GM12878 (cell line): ENCODE measurements at regions not wholly inside any gene's neighbourhood (a gene's known extent, or its start where the extent isn't known, plus 50 kb on each side); places are given as distances from the start of the nearest gene placed in this dataset.

Source experiments
- ATAC-seq: fragments of 200-7000 bp; cut with Tn5 transposase; 3 replicates; pipeline ENCODE4 v1.9.1; 2020; ENCODE audit warnings: mild to moderate bottlenecking, moderate library complexity
- BruUV-seq: library from RNA; stranded (reverse); fragments of 400-500 nt; replicated peaks from 2 replicates; lab custom pipeline; 2021; lab: Mats Ljungman, UMichigan
- CTCF ChIA-PET: fragments of 300-600 bp; sonication (Branson Sonifier 250); formaldehyde crosslinking; extraction: SDS; loops from one replicate; lab custom pipeline; 2021; ENCODE audit warnings: inconsistent platforms; lab: Yijun Ruan, JAX
- POLR2A ChIA-PET: fragments of 350-600 bp; formaldehyde crosslinking; extraction: SDS; loops from one replicate; lab custom pipeline; 2021; ENCODE audit warnings: inconsistent platforms; lab: Charles Lee
- RAD21 ChIA-PET: fragments of 300-600 bp; sonication (Branson Sonifier 250); formaldehyde crosslinking; loops from one replicate; lab custom pipeline; 2023; ENCODE audit warnings: antibody characterized with exemption; ENCODE audit not compliant: unreplicated experiment; lab: Charles Lee
- SMC1A ChIA-PET: fragments of 300-600 bp; sonication (Branson Sonifier 250); formaldehyde crosslinking; loops from one replicate; lab custom pipeline; 2023; ENCODE audit not compliant: unreplicated experiment, uncharacterized antibody; lab: Charles Lee
- DNase-seq: peaks from one replicate; pipeline ENCODE4 v3.0.0-alpha.2; 2011; ENCODE audit warnings: low read depth, low spot score
- FAIRE-seq: peaks from 3 replicates; lab custom pipeline; 2011; peaks lifted over from hg19 to GRCh38; lab: Jason Lieb, UNC
- H2AFZ ChIP-seq: 2 replicates; pipeline ENCODE4 v1.6.0; 2011; ENCODE audit warnings: low read depth, low read length, control low read depth; ENCODE audit not compliant: control insufficient read depth
- H3K27ac ChIP-seq: 2 replicates; pipeline ENCODE4 v1.5.1; 2011; ENCODE audit warnings: control low read depth; ENCODE audit not compliant: control insufficient read depth, insufficient read depth
- H3K27me3 ChIP-seq, 2 experiments: replicated peaks in 1 of 2; 2 replicates each; pipeline versions ENCODE4 v1.6.0 to v1.6.1; 2011; ENCODE audit warnings: low read length in 1 of 2; ENCODE audit not compliant: control insufficient read depth in 2 of 2, insufficient read depth in 2 of 2
- H3K36me3 ChIP-seq, 2 experiments: 2 replicates each; pipeline ENCODE4 v1.5.1; 2011; ENCODE audit warnings: low read length in 1 of 2; ENCODE audit not compliant: control insufficient read depth in 2 of 2, insufficient read depth in 2 of 2
- H3K4me1 ChIP-seq: 2 replicates; pipeline ENCODE4 v1.6.1; 2011; ENCODE audit warnings: mild to moderate bottlenecking, low read length, moderate library complexity, mixed read lengths; ENCODE audit not compliant: control insufficient read depth, insufficient read depth
- H3K4me2 ChIP-seq: 2 replicates; pipeline ENCODE4 v1.6.0; 2011; ENCODE audit warnings: control low read depth; ENCODE audit not compliant: control insufficient read depth, insufficient read depth
- H3K4me3 ChIP-seq: fragments of 200-600 bp; sonication (generic); 2 replicates; pipeline ENCODE4 v1.5.1; 2016
- H3K79me2 ChIP-seq: 2 replicates; pipeline ENCODE4 v1.6.0; 2011; ENCODE audit warnings: low read length; ENCODE audit not compliant: control insufficient read depth, insufficient read depth
- H3K9ac ChIP-seq: 2 replicates; pipeline ENCODE4 v1.8.0; 2011; ENCODE audit warnings: low read length, control low read depth, mixed read lengths; ENCODE audit not compliant: control insufficient read depth, insufficient read depth
- H3K9me3 ChIP-seq: replicated peaks from 3 replicates; pipeline ENCODE4 v1.5.1; 2011; ENCODE audit warnings: mild to moderate bottlenecking, low read length; ENCODE audit not compliant: control insufficient read depth, insufficient read depth
- H4K20me1 ChIP-seq: 2 replicates; pipeline ENCODE4 v1.6.0; 2011; ENCODE audit not compliant: control insufficient read depth, insufficient read depth
- ATF2 ChIP-seq: IDR thresholded peaks from 2 replicates; pipeline ENCODE4 v1.6.1; 2012; ENCODE audit warnings: low read length, inconsistent platforms
- ATF7 ChIP-seq: fragments of 450-650 bp; IDR thresholded peaks from 2 replicates; pipeline ENCODE4 v1.6.1; 2016; ENCODE audit warnings: low read depth, mild to moderate bottlenecking
- CEBPZ ChIP-seq: fragments of 150-350 bp; IDR thresholded peaks from 2 replicates; pipeline ENCODE4 v1.6.1; 2016; ENCODE audit warnings: low read depth, low read length
- HCFC1 ChIP-seq: fragments of 150-350 bp; IDR thresholded peaks from 2 replicates; pipeline ENCODE4 v1.6.1; 2014; ENCODE audit warnings: low read length
- LARP7 ChIP-seq: fragments of 450-650 bp; IDR thresholded peaks from 2 replicates; pipeline ENCODE4 v1.6.1; 2017; ENCODE audit warnings: mild to moderate bottlenecking
- MYC ChIP-seq: IDR thresholded peaks from 2 replicates; pipeline ENCODE4 v1.6.1; 2011; ENCODE audit warnings: mild to moderate bottlenecking, low read length, moderate library complexity, inconsistent platforms; ENCODE audit not compliant: insufficient read depth, insufficient replicate concordance, insufficient read length, severe bottlenecking
- POLR2AphosphoS2 ChIP-seq: IDR thresholded peaks from 2 replicates; pipeline ENCODE4 v1.6.1; 2011; ENCODE audit warnings: low read depth, mild to moderate bottlenecking, low read length, improper control_type of control experiment, moderate library complexity
- SREBF1 ChIP-seq: IDR thresholded peaks from 2 replicates; pipeline ENCODE4 v1.6.1; 2012; ENCODE audit warnings: mild to moderate bottlenecking, low read length
- SRF ChIP-seq, 2 experiments: IDR thresholded peaks; 2 replicates each; pipeline ENCODE4 v1.6.1; 2011; ENCODE audit warnings: low read depth in 2 of 2, low read length in 2 of 2, mild to moderate bottlenecking in 1 of 2, moderate library complexity in 1 of 2
- SUPT20H ChIP-seq: IDR thresholded peaks from 2 replicates; pipeline ENCODE4 v1.6.1; 2011; ENCODE audit warnings: low read depth, mild to moderate bottlenecking, low read length, moderate library complexity, borderline replicate concordance; ENCODE audit not compliant: control insufficient read depth
- TCF12 ChIP-seq: IDR thresholded peaks from 2 replicates; pipeline ENCODE4 v1.6.1; 2011; ENCODE audit warnings: low read depth, mild to moderate bottlenecking, low read length
- ZBTB11 ChIP-seq: fragments of 450-650 bp; formaldehyde crosslinking; IDR thresholded peaks from 2 replicates; pipeline ENCODE4 v1.5.0; 2022; ENCODE audit warnings: mild to moderate bottlenecking, missing genetic modification characterization
- WGBS: methylation state at CpG from one replicate; pipeline ENCODE4 v1.1.6; 2016; ENCODE audit warnings: low lambda C conversion rate; ENCODE audit not compliant: insufficient replicate concordance, insufficient coverage; ENCODE audit errors: missing lambda C conversion rate; 5-methylcytosine and 5-hydroxymethylcytosine counted together
- in situ Hi-C: fragments of 300-500 bp; cut with MboI; formaldehyde crosslinking; loops from 9 replicates; pipeline ENCODE4 v1.14.3; 2018; ENCODE audit warnings: mixed read lengths
- intact Hi-C: fragments of 100-400 bp; cut with micrococcal nuclease; formaldehyde crosslinking; loops from one replicate; pipeline ENCODE4 v1.14.2; 2022; ENCODE audit not compliant: unreplicated experiment
- TF ChIP-seq, protein P1 (sequence below): IDR thresholded peaks from 2 replicates; pipeline ENCODE4 v1.6.1; 2012; ENCODE audit warnings: low read depth, low read length, improper control_type of control experiment

GRCh38 chr4:141330616-141331015, 109.9 kb downstream of the ZNF330 start (continued):
- no peak for TF ChIP-seq MYC

- in situ Hi-C loops (no loop called here), intact Hi-C loops (no loop called here)
- no peak overlapping the region for H2AFZ ChIP-seq
- no peak overlapping the region for H3K9ac ChIP-seq
- H4K20me1 ChIP-seq = no peaks in the 10 kb centered on the region
- H3K79me2 ChIP-seq = no peaks in the 10 kb centered on the region
- ChIA-PET RAD21 (no interaction called here), CTCF (no interaction called here), POLR2A (no interaction called here), SMC1A (no interaction called here)
- WGBS = 61% methylated on average over 14 of the region's 14 CpGs
- ATAC-seq (no peak), DNase-seq (no peak), FAIRE-seq (no peak)
- no peak overlapping the region for H3K4me3 ChIP-seq
- no peaks in the 10 kb centered on the region for H3K27me3 ChIP-seq
- H3K36me3 ChIP-seq = no peaks in the 10 kb centered on the region
- no peaks in the 10 kb centered on the region for H3K4me1 ChIP-seq
- no peak overlapping the region for H3K27ac ChIP-seq
- no peak overlapping the region for H3K4me2 ChIP-seq
- H3K9me3 ChIP-seq = no peaks in the 10 kb centered on the region
- no TSS peak for BruUV-seq
- no peak for TF ChIP-seq POLR2AphosphoS2
- no peak for TF ChIP-seq SUPT20H
- TF ChIP-seq CEBPZ = no peak
- TF ChIP-seq HCFC1 = no peak
- no peak for TF ChIP-seq LARP7
- no peak for TF ChIP-seq SRF (IDR thresholded peaks at IDR 0.05; ENCODE audit: low read depth in 2 of 2, low read length in 2 of 2)
- TF ChIP-seq, protein P1, sequence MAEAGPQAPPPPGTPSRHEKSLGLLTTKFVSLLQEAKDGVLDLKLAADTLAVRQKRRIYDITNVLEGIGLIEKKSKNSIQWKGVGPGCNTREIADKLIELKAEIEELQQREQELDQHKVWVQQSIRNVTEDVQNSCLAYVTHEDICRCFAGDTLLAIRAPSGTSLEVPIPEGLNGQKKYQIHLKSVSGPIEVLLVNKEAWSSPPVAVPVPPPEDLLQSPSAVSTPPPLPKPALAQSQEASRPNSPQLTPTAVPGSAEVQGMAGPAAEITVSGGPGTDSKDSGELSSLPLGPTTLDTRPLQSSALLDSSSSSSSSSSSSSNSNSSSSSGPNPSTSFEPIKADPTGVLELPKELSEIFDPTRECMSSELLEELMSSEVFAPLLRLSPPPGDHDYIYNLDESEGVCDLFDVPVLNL = no peak
- no peak for TF ChIP-seq SREBF1
- TF ChIP-seq ATF2 = no peak
- TF ChIP-seq TCF12 = no peak
- no peak for TF ChIP-seq ZBTB11 (CRISPR knock-in tag)
- no peak for TF ChIP-seq ATF7
These were observed 111.1 kb downstream of the ZNF330 start for GRCh38 chr4:141331534-141332358.
